ENCODE measurements at regions not wholly inside any gene's neighbourhood (a gene's known extent, or its start where the extent isn't known, plus 50 kb on each side); places are given as distances from the start of the nearest gene placed in this dataset.

DNA sequence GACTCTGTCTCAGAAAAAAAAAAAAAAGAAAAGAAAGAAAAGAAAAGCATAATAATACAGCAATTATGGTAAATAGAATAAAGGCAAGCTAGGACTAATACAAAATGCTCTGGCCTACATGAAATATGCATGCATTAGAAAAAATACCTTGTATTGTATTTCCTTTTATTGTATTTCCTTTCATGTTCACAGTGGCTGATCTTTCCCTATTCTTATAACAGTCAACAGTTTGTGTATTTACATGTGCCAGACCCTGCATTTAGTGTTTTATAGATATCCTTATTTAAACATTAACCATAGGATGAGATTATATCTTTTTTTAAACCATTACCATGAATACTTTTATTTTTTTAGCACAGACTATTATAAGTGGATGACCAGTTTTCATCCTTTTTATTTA lies 56.3 kb upstream of the ARL15 start:
- no peak for DNase-seq

GRCh38 chr5:54363669-54364068 lies 53.3 kb upstream of the ARL15 start:
- no peak for DNase-seq

DNA sequence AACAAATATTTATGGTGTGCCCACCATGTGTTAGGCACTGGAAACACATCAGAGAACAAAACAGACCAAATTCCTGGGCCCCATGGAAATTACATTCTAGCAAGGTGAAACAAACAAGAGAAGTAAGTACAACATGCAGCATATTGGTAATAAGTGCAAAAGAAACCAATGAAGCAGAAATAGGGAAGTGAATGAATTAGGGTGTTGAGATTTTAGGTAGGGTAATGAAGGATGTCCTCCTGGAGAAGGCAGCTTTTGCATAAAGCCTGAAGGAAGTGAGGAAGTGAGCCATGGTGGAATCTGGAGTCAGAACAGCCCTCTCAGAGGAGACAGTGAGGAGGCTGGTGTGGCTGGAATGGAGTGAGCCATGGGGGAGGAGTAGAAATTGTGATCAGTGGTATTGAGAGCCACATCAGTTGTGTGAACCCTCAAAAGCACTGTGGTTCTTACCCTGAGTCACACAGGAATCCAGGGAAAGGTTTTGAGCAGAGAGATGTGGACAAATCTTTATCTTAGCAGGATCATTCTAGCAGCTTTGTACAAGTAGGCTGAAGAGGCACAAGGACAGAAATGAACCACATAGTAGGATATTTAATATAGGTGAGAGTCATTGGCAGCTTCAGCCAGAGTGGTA lies 52.7 kb upstream of the ARL15 start:
- no peak for DNase-seq

GRCh38 chr5:54362434-54362833 lies 52.1 kb upstream of the ARL15 start:
- no peak for DNase-seq

- no peak for DNase-seq
These were observed 51.5 kb upstream of the ARL15 start for GRCh38 chr5:54361691-54362411.

GRCh38 chr5:54360925-54361662 lies 50.7 kb upstream of the ARL15 start:
- no peak for DNase-seq
